HEK293 (cell line): ENCODE measurements at regions not wholly inside any gene's neighbourhood (a gene's known extent, or its start where the extent isn't known, plus 50 kb on each side); places are given as distances from the start of the nearest gene placed in this dataset.

Source experiments
- CTCF ChIP-seq: fragments of 450-650 bp; formaldehyde crosslinking; IDR thresholded peaks from 2 replicates; pipeline ENCODE4 v1.5.1; 2016; ENCODE audit warnings: missing biosample characterization, missing genetic modification characterization
- HOXD13 ChIP-seq: sonication (generic); formaldehyde crosslinking; IDR thresholded peaks from 2 replicates; pipeline ENCODE4 v1.8.0; 2022; ENCODE audit warnings: missing genetic modification reagents, borderline replicate concordance
- ZFP69B ChIP-seq: fragments of 450-650 bp; formaldehyde crosslinking; IDR thresholded peaks from 2 replicates; pipeline ENCODE4 v1.5.1; 2016; ENCODE audit warnings: missing biosample characterization, missing genetic modification characterization
- ZNF140 ChIP-seq: fragments of 450-650 bp; formaldehyde crosslinking; IDR thresholded peaks from 2 replicates; pipeline ENCODE4 v1.5.1; 2016; ENCODE audit warnings: missing biosample characterization, missing genetic modification characterization
- ZNF184 ChIP-seq: fragments of 450-650 bp; IDR thresholded peaks from 2 replicates; pipeline ENCODE4 v1.5.1; 2018; ENCODE audit warnings: missing biosample characterization, mild to moderate bottlenecking, missing genetic modification characterization
- ZNF274 ChIP-seq, 2 experiments: fragments of 200-500 bp in 1 of 2; fragments of 450-650 bp in 1 of 2; sonication (Bioruptor generic) in 1 of 2; formaldehyde crosslinking in 1 of 2; IDR thresholded peaks; 2 replicates each; pipeline versions ENCODE4 v1.5.1 to v1.6.1; 2014 to 2016; ENCODE audit warnings: borderline replicate concordance in 1 of 2, inconsistent platforms in 1 of 2, low read length in 1 of 2, missing biosample characterization in 1 of 2, missing genetic modification characterization in 1 of 2
- ZSCAN4 ChIP-seq: fragments of 450-650 bp; formaldehyde crosslinking; IDR thresholded peaks from 2 replicates; pipeline ENCODE4 v1.5.1; 2017; ENCODE audit warnings: missing biosample characterization, missing genetic modification characterization

- TF ChIP-seq ZNF274 (IDR thresholded peaks at IDR 0.05; ENCODE audit: low read length) (no peak), ZNF274 (tag by site-specific recombination; IDR thresholded peaks at IDR 0.05; ENCODE audit: borderline replicate concordance) (no peak), CTCF (tag by site-specific recombination) (no peak), HOXD13 (CRISPR knock-in tag) (no peak), ZNF184 (no peak), ZFP69B (tag by site-specific recombination) (no peak), ZNF140 (tag by site-specific recombination) (no peak), ZSCAN4 (tag by site-specific recombination) (no peak)
Measured at GRCh38 chr12:67471810-67472209, 176.7 kb upstream of the DYRK2 start.
